Stimulated activated CD8-positive, alpha-beta memory T cell treated with anti-CD3 and anti-CD28 coated beads, Interleukin-4, amount 100 ng/mL, for 1 hour (primary cell): ENCODE measurements at regions not wholly inside any gene's neighbourhood (a gene's known extent, or its start where the extent isn't known, plus 50 kb on each side); places are given as distances from the start of the nearest gene placed in this dataset.
"Not testable (repeated sequence)": the region's sequence is repeated elsewhere in the genome, so short reads cannot be mapped to it uniquely, and the experiment has no call there.

Source experiments
- DNase-seq, 2 donors: peaks; one replicate each; pipeline ENCODE4 v3.0.0-alpha.2; 2020; ENCODE audit warnings: low read depth in 2 of 2, low spot score in 1 of 2

GRCh38 chr3:106116733-106117489 lies 248.1 kb upstream of the CBLB start:
- DNase-seq: no peak

DNA sequence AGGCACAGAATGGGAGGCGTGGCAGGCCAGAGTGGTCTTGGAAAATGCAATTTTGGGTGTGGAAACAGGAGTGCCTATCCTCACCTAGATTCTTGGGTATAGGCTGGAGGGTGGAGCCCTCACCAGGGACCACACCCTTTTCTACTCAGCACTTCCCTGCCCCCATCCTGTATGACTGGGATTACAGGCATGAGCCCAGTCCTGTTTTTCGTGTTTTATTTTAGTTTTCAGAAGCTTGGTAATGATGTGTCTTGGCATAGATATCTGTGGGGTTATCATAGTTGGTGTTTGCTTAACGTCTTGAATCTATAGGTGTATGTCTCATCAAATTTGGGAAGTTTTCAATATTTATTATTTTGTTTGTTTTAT lies 248.7 kb upstream of the CBLB start:
- no peak for DNase-seq

GRCh38 chr3:106119614-106120082 lies 250.8 kb upstream of the CBLB start:
- DNase-seq: no peak

- DNase-seq: no peak
Observed at GRCh38 chr3:106120356-106120755, 251.5 kb upstream of the CBLB start.

DNA sequence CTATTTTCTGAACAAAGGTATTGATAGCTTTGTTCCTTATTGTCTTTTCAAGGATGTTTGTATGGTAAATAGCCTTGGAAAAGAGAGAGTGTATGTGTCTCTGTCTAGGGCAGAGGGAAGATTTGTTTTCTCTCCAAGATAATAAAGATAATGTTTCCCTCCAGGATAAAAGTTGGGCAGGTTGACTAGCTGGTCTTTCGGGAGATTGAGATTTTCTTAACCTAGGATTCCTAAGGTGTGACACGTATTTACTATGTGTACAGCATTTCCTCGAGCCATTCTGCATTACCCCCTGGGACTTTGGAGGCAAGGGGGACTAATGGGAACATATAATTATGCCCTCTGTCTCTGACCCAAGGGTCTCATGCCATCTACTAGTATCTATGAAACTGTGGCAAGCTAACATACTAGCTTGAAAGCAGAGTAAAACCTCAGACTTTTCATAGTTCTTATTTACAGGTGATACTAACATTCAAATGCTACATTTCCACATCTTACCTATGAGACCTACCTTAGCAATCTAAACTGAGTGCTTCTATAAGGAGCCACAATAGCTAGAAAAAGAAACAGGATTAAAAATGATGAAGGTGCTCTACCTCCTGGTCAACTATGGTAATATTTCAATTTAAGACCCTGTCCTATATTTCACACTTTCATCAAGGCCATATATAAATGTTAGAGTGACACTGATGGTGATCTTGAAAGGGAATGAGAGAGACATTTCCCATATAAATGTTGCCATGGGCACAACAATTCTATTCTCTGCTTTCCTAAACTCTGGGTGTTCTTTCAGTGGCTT lies 252.9 kb upstream of the CBLB start:
- DNase-seq: no peak

DNA sequence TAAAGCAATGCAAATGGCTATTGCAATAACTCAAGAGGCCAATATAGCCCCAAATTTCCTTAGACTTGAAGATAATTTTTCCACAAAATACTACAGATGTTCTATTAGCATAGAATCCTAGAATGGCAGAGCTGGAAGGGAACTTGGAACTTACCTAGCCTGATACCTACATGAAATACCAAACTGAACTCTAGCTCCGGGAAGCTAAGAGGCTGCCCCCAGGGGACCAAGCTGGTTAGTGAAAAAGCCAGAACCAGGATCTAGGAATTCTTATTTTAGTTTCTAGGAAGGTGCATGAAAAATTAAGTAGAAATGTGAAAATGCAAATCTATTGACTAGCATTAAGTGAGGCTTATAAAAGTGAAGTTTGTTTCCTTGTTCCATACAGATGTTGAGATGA lies 256.0 kb upstream of the CBLB start:
- DNase-seq: no peak

DNA sequence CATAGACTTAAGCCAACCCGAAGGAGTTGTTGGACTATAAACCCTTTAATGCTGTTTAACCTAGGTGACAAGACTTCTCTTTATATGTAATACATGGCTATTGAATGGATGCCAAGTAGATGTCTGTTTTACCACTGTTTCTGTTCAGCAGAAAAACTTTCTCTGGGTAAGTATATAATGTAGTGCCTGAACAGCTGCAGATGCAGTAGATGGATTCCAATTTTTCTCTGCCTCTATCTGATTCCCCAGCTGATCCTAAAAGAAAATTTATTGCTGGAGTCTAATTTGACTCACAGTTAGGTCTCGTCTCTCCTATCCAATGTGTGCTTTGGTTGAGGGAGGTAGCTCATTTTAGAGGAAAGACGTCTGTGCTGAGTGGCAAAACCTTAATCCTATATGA lies 256.5 kb upstream of the CBLB start:
- no peak for DNase-seq

DNA sequence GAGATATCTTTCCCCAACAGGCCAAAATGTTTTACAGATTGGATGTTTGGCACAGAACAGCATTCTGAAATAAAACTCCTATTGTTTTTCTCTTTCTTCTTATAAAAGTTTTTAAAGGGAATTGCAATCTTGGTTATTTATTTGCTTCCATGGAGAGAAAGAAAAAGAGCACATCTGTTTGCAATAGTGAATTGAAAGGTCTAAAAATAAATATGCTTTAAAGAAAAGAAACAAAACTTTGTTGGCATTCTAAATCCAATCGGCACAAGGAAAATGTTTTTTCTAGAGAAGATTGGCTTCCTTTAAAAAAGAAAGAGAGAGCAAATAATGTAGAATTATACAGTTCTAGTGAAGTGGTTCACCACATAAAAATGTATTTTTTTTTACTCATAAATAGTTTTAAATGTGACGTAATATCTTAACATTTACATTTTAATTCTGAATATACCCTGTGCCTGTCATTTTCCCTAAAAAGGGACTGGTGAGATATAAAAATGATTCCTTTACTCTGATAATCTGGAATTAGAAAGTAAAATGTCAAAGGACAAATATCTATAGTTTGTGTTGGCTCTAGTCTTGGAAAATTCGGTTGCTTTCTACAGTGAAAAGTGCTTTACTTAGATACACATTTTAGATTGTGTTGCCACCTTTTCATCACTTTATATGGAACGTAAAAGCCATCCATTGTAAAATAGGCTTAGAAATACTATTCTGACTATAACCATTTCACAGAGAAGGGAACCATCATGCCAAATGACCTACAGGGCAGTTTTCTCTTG lies 257.4 kb upstream of the CBLB start:
- DNase-seq: no peak

DNA sequence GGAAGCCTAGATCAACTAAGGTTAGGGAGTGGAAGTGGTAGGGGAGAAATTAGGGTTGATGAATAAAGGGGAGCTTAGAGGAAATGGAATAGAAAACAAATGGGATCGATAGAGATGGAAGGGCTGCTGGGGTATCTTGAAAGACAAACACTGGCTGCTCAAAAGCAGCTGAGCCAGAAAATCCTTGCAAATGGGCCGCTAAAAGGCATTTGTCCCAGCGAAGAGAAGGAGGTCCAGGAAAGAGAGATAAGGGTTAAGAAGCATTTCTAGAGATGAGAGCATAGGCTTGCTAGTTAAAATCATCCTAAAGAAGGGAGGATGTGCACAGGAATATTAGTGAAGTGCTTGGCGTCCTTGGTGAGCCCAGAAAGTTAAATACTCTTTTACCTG lies 258.0 kb upstream of the CBLB start:
- no peak for DNase-seq

- DNase-seq: no peak
Observed at GRCh38 chr3:106129939-106130338, 261.1 kb upstream of the CBLB start.

DNA sequence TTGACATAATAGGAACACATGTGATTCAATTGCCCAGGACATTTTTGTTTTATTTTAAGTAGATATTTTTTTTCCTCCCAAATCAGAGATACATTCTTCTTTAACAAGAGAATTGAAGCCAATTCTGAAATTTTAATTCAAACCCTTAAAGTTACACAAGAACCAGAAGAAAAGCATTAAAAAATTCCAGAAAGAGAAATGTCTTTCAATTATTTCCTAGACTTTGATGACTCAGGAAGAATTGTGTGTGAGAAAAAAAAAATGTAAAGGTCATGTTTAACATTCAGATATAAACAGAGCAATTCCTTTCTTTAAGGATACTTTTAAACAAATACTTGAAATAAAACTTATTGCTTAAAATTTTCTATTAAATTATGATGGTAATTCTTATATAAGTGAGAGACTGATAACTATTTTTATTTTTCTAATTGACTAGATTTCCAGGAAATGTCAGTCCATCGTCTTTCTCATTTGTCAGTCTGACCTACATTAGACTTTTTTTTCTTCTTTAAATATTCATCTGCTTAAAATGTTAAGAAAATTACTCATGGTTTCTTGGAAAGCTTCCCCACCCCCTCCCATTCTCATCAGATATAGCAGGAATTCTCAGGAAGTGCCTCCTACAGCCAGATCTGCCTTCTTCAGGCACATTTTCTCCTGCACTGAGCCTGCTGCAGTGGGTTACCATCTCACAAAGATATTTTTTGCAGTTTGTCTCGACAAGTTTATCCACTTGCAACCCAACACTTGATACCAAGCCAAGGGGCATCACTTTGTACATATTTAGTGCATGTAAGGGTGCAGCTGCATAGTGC lies 261.8 kb upstream of the CBLB start:
- DNase-seq: no peak

- DNase-seq: no peak
Observed at GRCh38 chr3:106135451-106136160, 266.8 kb upstream of the CBLB start.

DNA sequence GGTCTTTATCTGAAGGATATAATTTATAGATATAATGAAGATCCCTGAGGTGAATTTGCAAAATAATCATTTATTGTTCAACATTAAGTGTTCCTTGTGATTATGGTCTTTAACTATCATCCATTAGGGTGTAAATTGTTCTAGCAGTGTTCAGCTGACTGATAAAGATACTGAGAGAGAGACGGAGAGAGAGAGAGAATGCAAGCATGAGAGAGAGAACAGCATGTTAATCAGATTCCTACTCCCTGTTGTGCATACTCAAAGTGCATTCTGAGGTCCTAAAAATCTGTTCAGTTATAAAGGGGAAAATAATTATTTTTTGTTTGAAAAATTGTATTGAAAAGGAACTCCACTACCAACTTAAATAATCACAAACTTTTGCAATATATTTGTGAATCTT lies 271.0 kb upstream of the CBLB start:
- no peak for DNase-seq

DNA sequence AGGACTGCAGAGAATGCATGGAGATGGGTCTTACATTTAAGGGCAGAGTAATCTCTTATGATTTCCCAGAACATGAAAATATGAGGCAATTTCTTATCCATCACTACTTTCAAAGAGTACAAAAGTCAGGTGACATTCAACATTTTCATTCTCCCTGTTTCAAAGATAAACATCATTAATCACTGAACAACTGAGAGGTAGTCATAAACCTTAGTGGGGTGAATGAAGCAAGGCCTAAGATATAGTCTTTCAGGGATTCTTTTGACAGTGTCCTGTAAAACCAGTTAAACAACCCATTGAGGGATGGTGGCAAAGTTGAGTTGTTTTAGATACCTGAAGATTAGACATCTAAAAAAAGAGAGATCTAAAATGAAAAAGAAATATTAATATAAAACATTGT lies 271.6 kb upstream of the CBLB start:
- no peak for DNase-seq

DNA sequence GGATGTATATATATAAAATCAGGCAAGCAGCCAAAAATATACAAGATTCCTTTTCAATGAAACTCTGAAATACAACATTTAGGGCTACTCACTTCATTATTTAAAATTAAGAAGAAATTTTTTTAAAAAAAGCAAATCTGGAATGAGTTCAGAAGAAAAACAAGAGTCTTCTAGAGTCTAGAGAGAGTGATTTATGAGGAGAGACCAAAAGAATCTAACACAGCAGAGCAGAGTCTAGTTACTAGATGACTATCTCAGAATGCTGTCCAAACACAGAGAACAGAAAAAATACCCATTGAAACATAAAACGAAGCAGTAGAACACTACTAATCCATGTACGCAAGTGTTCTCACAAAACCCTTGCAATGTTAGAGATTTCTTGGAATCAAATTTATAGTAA lies 275.2 kb upstream of the CBLB start:
- DNase-seq: no peak

GRCh38 chr3:106148440-106149082 lies 279.7 kb upstream of the CBLB start:
- DNase-seq: not testable (repeated sequence)

DNA sequence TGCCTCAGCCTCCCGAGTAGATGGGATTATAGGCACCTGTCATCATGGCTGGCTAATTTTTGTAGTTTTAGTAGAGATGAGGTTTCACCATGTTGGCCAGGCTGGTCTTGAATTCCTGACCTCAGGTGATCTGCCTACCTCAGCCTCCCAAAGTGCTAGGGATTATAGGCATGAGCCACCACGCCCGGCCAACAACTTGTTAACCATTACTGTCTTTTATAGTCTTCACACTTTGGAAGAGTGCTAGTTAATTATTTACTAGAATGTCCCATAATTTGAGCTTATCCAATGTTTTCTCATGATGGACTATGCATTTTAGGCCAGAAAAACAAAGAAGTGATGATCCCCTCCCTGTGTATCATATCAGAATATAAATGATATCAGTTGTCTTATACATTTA lies 288.6 kb upstream of the CBLB start:
- DNase-seq: no peak

DNA sequence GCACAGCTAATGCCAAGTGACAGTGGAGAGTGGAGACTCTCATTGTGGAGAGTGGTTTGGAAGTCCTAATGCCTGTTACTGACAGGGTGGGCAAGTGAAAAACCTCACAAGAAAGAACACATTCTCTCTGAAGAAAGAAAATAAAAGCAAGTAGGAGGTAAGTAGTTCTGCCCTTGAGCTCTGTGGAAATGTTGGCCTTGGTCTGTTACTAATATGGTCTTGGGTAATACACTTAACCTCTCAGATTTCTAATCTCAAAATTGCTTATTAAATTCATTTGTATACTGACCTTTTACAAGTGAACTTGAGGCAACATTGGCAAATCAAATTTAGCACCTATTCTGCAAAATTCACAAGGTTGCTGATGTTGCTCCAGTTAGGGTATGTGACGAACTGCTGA lies 291.6 kb upstream of the CBLB start:
- DNase-seq: no peak

DNA sequence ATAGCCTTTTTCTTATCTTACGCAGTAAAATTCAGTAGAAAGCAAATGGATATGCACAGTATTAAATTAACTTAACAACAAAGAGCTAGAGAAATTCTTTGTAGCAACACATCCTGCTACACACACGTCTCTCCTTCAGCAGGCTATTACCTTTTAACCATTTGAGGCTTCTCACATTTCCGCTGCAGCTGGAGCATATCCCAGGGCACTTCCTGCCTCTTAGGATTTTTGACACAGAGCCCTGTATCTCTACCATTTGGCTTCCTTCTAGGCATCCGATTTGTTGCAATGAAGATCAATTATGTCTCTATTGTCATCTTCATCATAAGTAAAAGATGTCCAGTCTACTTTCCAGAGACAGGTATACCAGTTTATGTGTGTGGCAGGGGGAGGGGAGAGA lies 292.4 kb upstream of the CBLB start:
- no peak for DNase-seq

DNA sequence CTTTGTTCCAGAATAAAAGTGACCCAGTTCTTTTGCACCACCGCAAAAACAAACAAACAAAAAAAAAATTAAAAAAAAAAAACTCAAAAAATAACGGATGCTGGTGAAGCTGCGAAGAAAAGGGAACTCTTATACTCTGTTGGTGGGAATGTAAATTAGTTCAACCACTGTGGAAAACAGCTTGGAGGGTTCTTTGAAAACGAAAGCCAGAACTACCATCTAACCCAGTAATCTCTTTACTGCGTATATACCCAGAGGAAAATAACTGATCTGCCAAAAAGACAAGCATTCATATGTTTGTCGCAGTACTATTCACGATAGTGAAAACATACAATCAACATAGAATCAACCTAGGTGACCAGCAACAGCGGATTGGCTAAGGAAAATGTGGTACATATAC lies 298.9 kb upstream of the CBLB start:
- DNase-seq: no peak
